ENCODE measurements at regions not wholly inside any gene's neighbourhood (a gene's known extent, or its start where the extent isn't known, plus 50 kb on each side); places are given as distances from the start of the nearest gene placed in this dataset.

DNA sequence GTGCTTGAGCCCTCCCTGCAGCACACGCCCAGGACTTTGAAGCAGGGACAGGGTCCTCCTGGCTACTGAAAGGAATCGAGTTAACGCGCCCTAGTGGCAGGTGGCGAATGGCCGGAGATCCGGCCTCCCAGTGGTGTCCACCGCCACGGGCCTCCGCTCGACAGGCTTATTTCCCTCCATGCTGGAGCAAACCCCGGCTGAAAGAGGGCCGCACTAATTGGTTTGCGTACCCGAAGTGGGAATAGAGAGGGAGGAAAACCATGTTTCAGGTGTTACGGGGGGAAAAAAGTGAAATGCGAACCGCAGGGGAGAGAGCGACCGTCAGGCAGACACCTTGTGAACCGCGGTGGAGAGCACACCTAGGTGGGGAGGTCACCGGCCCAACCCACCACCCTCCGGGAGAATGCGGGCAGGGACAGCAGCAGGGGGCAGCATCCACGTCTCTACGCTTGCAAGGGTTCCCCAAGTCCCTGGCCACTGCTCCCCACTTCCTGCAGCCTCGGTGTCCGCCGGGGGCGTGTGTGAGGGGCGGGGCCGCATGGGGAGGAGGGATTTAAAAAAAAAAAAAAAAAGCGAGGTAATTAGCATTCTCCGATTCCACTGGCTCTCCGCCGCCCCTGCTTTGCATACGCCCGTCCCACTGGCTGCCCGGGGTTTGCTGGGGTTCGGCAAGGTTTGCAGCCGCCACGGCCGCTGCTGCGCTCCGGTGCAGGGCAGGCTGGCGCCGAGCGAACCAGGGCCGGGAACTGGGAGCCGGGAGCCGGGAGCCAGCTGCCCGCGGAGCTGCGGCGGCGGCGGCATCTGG lies 224.6 kb upstream of the CRY1 start:
- no peaks in the 10 kb centered on the region for H3K36me3 ChIP-seq (ENCODE audit: control insufficient read depth, insufficient read depth, low read length)
- no peak overlapping the region for H3K9ac ChIP-seq (ENCODE audit: low read length)
- peak overlapping the region; percentile 70 for H3K4me3 ChIP-seq (ENCODE audit: low read length)
- no peak overlapping the region for H3K27ac ChIP-seq (ENCODE audit: low read depth, low read length)
- H3K27me3 ChIP-seq (ENCODE audit: control insufficient read depth, insufficient read depth, low read length), result peaks cover 10% of the 10 kb centered on the region
- no peaks in the 10 kb centered on the region for H3K4me1 ChIP-seq (ENCODE audit: control insufficient read depth, insufficient read depth, low read length)

- H3K4me3 ChIP-seq (ENCODE audit: low read length), result peak overlapping the region; percentile 70
- no peak overlapping the region for H3K27ac ChIP-seq (ENCODE audit: low read depth, low read length)
- no peak overlapping the region for H3K9ac ChIP-seq (ENCODE audit: low read length)
- H3K36me3 ChIP-seq (ENCODE audit: control insufficient read depth, insufficient read depth, low read length), result no peaks in the 10 kb centered on the region
- peaks cover 10% of the 10 kb centered on the region for H3K27me3 ChIP-seq (ENCODE audit: control insufficient read depth, insufficient read depth, low read length)
- no peaks in the 10 kb centered on the region for H3K4me1 ChIP-seq (ENCODE audit: control insufficient read depth, insufficient read depth, low read length)
Measured at GRCh38 chr12:107318556-107318805, 225.1 kb upstream of the CRY1 start.

- Histone ChIP-seq H3K4me3 (ENCODE audit: low read length) (peak overlapping the region; percentile 70), H3K36me3 (ENCODE audit: control insufficient read depth, insufficient read depth, low read length) (no peaks in the 10 kb centered on the region), H3K27ac (ENCODE audit: low read depth, low read length) (no peak overlapping the region), H3K27me3 (ENCODE audit: control insufficient read depth, insufficient read depth, low read length) (peaks cover 10% of the 10 kb centered on the region), H3K4me1 (ENCODE audit: control insufficient read depth, insufficient read depth, low read length) (no peaks in the 10 kb centered on the region), H3K9ac (ENCODE audit: low read length) (no peak overlapping the region)
Measured at GRCh38 chr12:107318806-107319532, 225.6 kb upstream of the CRY1 start.

GRCh38 chr12:107319533-107320032 lies 226.2 kb upstream of the CRY1 start:
- H3K9ac ChIP-seq (ENCODE audit: low read length), result no peak overlapping the region
- H3K4me1 ChIP-seq (ENCODE audit: control insufficient read depth, insufficient read depth, low read length), result no peaks in the 10 kb centered on the region
- H3K27ac ChIP-seq (ENCODE audit: low read depth, low read length), result no peak overlapping the region
- H3K36me3 ChIP-seq (ENCODE audit: control insufficient read depth, insufficient read depth, low read length), result no peaks in the 10 kb centered on the region
- peak overlapping the region; percentile 70 for H3K4me3 ChIP-seq (ENCODE audit: low read length)
- peaks cover 10% of the 10 kb centered on the region for H3K27me3 ChIP-seq (ENCODE audit: control insufficient read depth, insufficient read depth, low read length)

DNA sequence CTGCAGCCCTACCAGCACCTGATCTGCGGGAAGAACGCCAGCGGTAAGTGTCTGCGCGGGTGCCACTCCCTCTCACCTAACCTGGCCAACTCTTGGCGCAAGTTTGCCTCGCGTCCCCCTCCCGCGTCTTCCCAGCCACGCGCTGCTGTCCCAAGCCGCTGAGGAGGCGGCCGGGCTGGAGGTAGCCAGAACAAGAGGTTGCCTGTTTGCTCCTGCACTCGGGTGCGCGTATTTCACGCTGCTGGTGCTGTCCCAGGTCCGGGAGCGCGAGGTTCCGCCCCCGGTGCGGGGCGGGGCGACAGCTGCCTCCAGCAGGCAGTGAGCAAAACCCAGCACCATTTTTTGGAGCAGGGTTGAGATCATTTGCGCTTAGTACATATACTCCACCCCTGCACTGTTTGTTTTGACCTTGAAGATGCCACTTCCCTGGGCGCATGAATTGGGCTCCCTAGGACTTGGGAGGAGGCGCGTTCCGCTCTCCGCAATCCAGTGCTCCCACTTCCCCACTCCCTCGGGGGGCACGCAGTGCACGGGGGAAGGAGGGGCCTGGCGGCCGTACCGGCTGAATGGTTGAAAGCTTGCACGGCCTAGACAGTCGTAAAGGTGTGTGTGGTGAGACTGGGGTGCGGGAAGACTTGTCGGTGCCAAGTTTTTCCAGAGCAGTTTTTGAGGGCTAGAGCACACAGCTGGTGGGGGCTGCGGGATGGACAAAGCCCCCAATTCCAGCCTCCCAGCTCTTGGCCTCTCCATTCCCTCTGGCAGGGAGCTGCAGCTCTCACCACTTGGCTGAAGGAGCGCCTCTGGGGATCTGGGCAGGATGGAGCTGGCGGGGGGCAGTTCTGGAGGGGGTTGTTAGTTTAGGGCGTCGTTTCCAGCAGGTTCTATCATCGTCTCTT lies 226.9 kb upstream of the CRY1 start:
- Histone ChIP-seq H3K4me1 (ENCODE audit: control insufficient read depth, insufficient read depth, low read length) (no peaks in the 10 kb centered on the region), H3K4me3 (ENCODE audit: low read length) (peak overlapping the region; percentile 69), H3K36me3 (ENCODE audit: control insufficient read depth, insufficient read depth, low read length) (no peaks in the 10 kb centered on the region), H3K9ac (ENCODE audit: low read length) (no peak overlapping the region), H3K27me3 (ENCODE audit: control insufficient read depth, insufficient read depth, low read length) (peaks cover 10% of the 10 kb centered on the region), H3K27ac (ENCODE audit: low read depth, low read length) (no peak overlapping the region)

DNA sequence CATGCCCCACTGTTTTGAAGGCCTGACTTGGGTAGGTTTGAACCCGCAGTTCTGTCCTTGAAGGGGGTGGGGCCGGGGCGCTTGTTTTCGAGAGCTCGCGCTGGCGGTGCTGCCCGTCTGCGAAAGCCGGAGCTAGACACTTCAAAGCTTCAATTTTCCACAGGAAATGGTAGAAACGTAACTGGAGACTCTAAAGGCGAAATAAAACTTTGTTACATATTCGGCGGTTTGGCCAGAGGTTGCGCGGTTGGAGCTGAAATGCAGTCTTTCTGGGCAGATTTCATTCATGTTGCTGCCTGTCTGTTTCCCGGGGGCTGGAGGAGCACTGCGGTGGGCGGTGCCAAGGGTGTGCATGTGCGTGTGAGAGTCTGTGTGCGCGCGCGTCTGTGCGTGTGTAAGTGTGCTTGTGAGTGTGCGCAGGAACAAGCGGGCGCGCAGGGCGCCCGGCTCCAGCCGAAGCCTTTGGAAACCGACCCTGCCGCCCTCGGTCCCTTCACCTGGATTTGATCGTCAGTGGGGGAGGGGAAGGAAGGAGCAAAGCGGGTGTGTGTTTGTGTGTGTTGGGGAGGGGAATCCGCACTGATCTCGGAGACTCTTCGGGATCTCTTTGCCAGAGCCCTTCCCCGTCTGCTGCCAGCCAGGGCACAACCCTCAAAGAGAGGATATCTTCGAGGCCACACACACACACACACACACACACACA lies 227.7 kb upstream of the CRY1 start:
- H3K4me3 ChIP-seq (ENCODE audit: low read length), result peak overlapping the region; percentile 69
- no peak overlapping the region for H3K27ac ChIP-seq (ENCODE audit: low read depth, low read length)
- H3K9ac ChIP-seq (ENCODE audit: low read length), result no peak overlapping the region
- no peaks in the 10 kb centered on the region for H3K4me1 ChIP-seq (ENCODE audit: control insufficient read depth, insufficient read depth, low read length)
- no peaks in the 10 kb centered on the region for H3K36me3 ChIP-seq (ENCODE audit: control insufficient read depth, insufficient read depth, low read length)
- H3K27me3 ChIP-seq (ENCODE audit: control insufficient read depth, insufficient read depth, low read length), result peaks cover 10% of the 10 kb centered on the region

GRCh38 chr12:107322063-107322462 lies 228.7 kb upstream of the CRY1 start:
- Histone ChIP-seq H3K4me3 (ENCODE audit: low read length) (no peak overlapping the region), H3K27ac (ENCODE audit: low read depth, low read length) (no peak overlapping the region), H3K4me1 (ENCODE audit: control insufficient read depth, insufficient read depth, low read length) (no peaks in the 10 kb centered on the region), H3K36me3 (ENCODE audit: control insufficient read depth, insufficient read depth, low read length) (no peaks in the 10 kb centered on the region), H3K27me3 (ENCODE audit: control insufficient read depth, insufficient read depth, low read length) (peaks cover 10% of the 10 kb centered on the region), H3K9ac (ENCODE audit: low read length) (no peak overlapping the region)

- no peak overlapping the region for H3K27ac ChIP-seq (ENCODE audit: low read depth, low read length)
- peaks cover 2% of the 10 kb centered on the region for H3K27me3 ChIP-seq (ENCODE audit: control insufficient read depth, insufficient read depth, low read length)
Measured at GRCh38 chr12:107325075-107325608, 231.8 kb upstream of the CRY1 start.

DNA sequence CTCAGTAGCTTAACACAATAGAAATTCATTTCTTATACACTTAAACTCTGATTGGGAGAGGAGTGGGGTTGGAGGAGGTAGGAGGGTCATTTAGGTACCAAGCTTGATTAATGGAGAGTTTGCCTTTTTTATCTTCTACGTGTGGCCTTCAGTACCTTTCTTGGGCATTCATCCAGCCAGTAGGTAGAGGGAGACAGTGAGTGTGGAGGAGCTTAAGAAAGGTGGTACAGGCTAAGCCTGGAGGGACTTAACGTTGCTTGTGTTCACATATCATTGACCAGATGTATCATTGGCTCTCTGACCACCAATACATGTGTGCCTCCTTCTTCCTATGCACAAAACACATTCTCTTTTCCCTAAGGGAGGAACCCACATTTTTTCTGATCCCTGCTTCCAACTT lies 232.9 kb upstream of the CRY1 start:
- Histone ChIP-seq H3K36me3 (ENCODE audit: control insufficient read depth, insufficient read depth, low read length) (no peaks in the 10 kb centered on the region), H3K27me3 (ENCODE audit: control insufficient read depth, insufficient read depth, low read length) (no peaks in the 10 kb centered on the region), H3K9ac (ENCODE audit: low read length) (no peak overlapping the region), H3K27ac (ENCODE audit: low read depth, low read length) (no peak overlapping the region), H3K4me3 (ENCODE audit: low read length) (no peak overlapping the region), H3K4me1 (ENCODE audit: control insufficient read depth, insufficient read depth, low read length) (no peaks in the 10 kb centered on the region)

More at GRCh38 chr12:107325075-107325608, 231.8 kb upstream of the CRY1 start:
- H3K36me3 ChIP-seq (ENCODE audit: control insufficient read depth, insufficient read depth, low read length), result no peaks in the 10 kb centered on the region
- no peak overlapping the region for H3K4me3 ChIP-seq (ENCODE audit: low read length)
- no peaks in the 10 kb centered on the region for H3K4me1 ChIP-seq (ENCODE audit: control insufficient read depth, insufficient read depth, low read length)
- no peak overlapping the region for H3K9ac ChIP-seq (ENCODE audit: low read length)

GRCh38 chr12:107327651-107328182 lies 234.4 kb upstream of the CRY1 start:
- H3K27me3 ChIP-seq (ENCODE audit: control insufficient read depth, insufficient read depth, low read length), result no peaks in the 10 kb centered on the region
- H3K36me3 ChIP-seq (ENCODE audit: control insufficient read depth, insufficient read depth, low read length), result no peaks in the 10 kb centered on the region
- no peak overlapping the region for H3K9ac ChIP-seq (ENCODE audit: low read length)
- no peak overlapping the region for H3K4me3 ChIP-seq (ENCODE audit: low read length)
- H3K4me1 ChIP-seq (ENCODE audit: control insufficient read depth, insufficient read depth, low read length), result no peaks in the 10 kb centered on the region
- no peak overlapping the region for H3K27ac ChIP-seq (ENCODE audit: low read depth, low read length)

GRCh38 chr12:107328442-107329133 lies 235.2 kb upstream of the CRY1 start:
- H3K27ac ChIP-seq (ENCODE audit: low read depth, low read length), result no peak overlapping the region
- no peaks in the 10 kb centered on the region for H3K36me3 ChIP-seq (ENCODE audit: control insufficient read depth, insufficient read depth, low read length)
- H3K27me3 ChIP-seq (ENCODE audit: control insufficient read depth, insufficient read depth, low read length), result no peaks in the 10 kb centered on the region
- H3K4me1 ChIP-seq (ENCODE audit: control insufficient read depth, insufficient read depth, low read length), result no peaks in the 10 kb centered on the region
- H3K4me3 ChIP-seq (ENCODE audit: low read length), result no peak overlapping the region
- no peak overlapping the region for H3K9ac ChIP-seq (ENCODE audit: low read length)
